IMR-90 (cell line): ENCODE measurements at regions not wholly inside any gene's neighbourhood (a gene's known extent, or its start where the extent isn't known, plus 50 kb on each side); places are given as distances from the start of the nearest gene placed in this dataset. TPM values are rescaled to one million over a fixed set of nuclear protein-coding genes. Genes with fewer than 3 reads are reported as not detected.
A peak's percentile ranks its signal among the peaks of the same experiment; 100 is the strongest.

Experiments used
- ATAC-seq: fragments of 200-7000 bp; cut with Tn5 transposase; 2 replicates; pipeline ENCODE4 v1.9.1; 2020; ENCODE audit warnings: low read depth, mild to moderate bottlenecking, moderate library complexity
- BruUV-seq: library from RNA; stranded (reverse); fragments of 400-500 nt; replicated peaks from 2 replicates; lab custom pipeline; 2021; lab: Mats Ljungman, UMichigan
- CTCF ChIA-PET: fragments of 300-600 bp; formaldehyde crosslinking; extraction: SDS; loops from one replicate; lab custom pipeline; 2021; ENCODE audit warnings: antibody characterized with exemption; lab: Yijun Ruan, JAX
- POLR2A ChIA-PET: fragments of 300-600 bp; sonication (Branson Sonifier 250); formaldehyde crosslinking; loops from one replicate; lab custom pipeline; 2022; ENCODE audit warnings: antibody characterized with exemption; ENCODE audit not compliant: unreplicated experiment; lab: Charles Lee
- DNase-seq: peaks from one replicate; pipeline ENCODE4 v3.0.0; 2013
- H2AFZ ChIP-seq: replicated peaks from 2 replicates; pipeline ENCODE3; 2013; ENCODE audit warnings: low read length, mild to moderate bottlenecking; ENCODE audit not compliant: poor library complexity
- H2AK5ac ChIP-seq: 2 replicates; pipeline ENCODE4 v1.6.1; 2013; ENCODE audit warnings: low read depth, low read length, inconsistent platforms
- H2AK9ac ChIP-seq: replicated peaks from 2 replicates; pipeline ENCODE3; 2013; ENCODE audit warnings: mild to moderate bottlenecking, low read depth, low read length, moderate library complexity; ENCODE audit not compliant: poor library complexity
- H2BK120ac ChIP-seq: 2 replicates; pipeline ENCODE4 v1.6.1; 2013; ENCODE audit warnings: low read depth, low read length, inconsistent platforms
- H2BK15ac ChIP-seq: 3 replicates; pipeline ENCODE4 v1.6.1; 2013; ENCODE audit warnings: low read depth, low read length, inconsistent platforms
- H2BK20ac ChIP-seq: 2 replicates; pipeline ENCODE4 v1.6.1; 2013; ENCODE audit warnings: low read depth, mild to moderate bottlenecking, inconsistent platforms, low read length, moderate library complexity
- H2BK5ac ChIP-seq: 2 replicates; pipeline ENCODE4 v1.6.1; 2013; ENCODE audit warnings: mild to moderate bottlenecking, low read depth, low read length, inconsistent platforms; ENCODE audit not compliant: poor library complexity, severe bottlenecking
- H3K14ac ChIP-seq: replicated peaks from 2 replicates; pipeline ENCODE4 v1.6.1; 2013; ENCODE audit warnings: low read depth, low read length, inconsistent platforms
- H3K18ac ChIP-seq: 2 replicates; pipeline ENCODE4 v1.6.1; 2013; ENCODE audit warnings: low read depth, low read length, control low read depth
- H3K23ac ChIP-seq: 2 replicates; pipeline ENCODE4 v1.6.1; 2013; ENCODE audit warnings: low read depth, low read length, inconsistent platforms
- H3K27ac ChIP-seq: 2 replicates; pipeline ENCODE4 v1.5.1; 2013; ENCODE audit warnings: mild to moderate bottlenecking, control low read depth, low read length; ENCODE audit not compliant: insufficient read depth
- H3K27me3 ChIP-seq: 2 replicates; pipeline ENCODE4 v1.6.1; 2013; ENCODE audit warnings: low read length; ENCODE audit not compliant: control insufficient read depth, insufficient read depth
- H3K36me3 ChIP-seq: 2 replicates; pipeline ENCODE4 v1.6.1; 2013; ENCODE audit warnings: low read length, mixed read lengths; ENCODE audit not compliant: control insufficient read depth, insufficient read depth
- H3K4ac ChIP-seq: 2 replicates; pipeline ENCODE4 v1.6.1; 2013; ENCODE audit warnings: low read depth, low read length, inconsistent platforms
- H3K4me1 ChIP-seq: 2 replicates; pipeline ENCODE4 v1.6.1; 2013; ENCODE audit warnings: low read length, mixed read lengths; ENCODE audit not compliant: control insufficient read depth, insufficient read depth
- H3K4me2 ChIP-seq: 2 replicates; pipeline ENCODE4 v1.6.1; 2013; ENCODE audit warnings: low read depth, mild to moderate bottlenecking, control low read depth, low read length, moderate library complexity
- H3K4me3 ChIP-seq: 2 replicates; pipeline ENCODE4 v1.5.1; 2013; ENCODE audit warnings: low read depth, mild to moderate bottlenecking, control low read depth, low read length, moderate library complexity; ENCODE audit not compliant: insufficient read depth
- H3K56ac ChIP-seq: 2 replicates; pipeline ENCODE4 v1.6.1; 2013; ENCODE audit warnings: low read length, inconsistent platforms; ENCODE audit not compliant: insufficient read depth; ENCODE audit errors: extremely low read depth
- H3K79me1 ChIP-seq, 2 experiments: 2 replicates each; pipeline ENCODE4 v1.6.1; 2013; ENCODE audit warnings: low read length in 2 of 2, inconsistent platforms in 1 of 2, low read depth in 1 of 2
- H3K9ac ChIP-seq: 2 replicates; pipeline ENCODE4 v1.6.1; 2013; ENCODE audit warnings: low read depth, low read length, control low read depth
- H3K9me1 ChIP-seq: 2 replicates; pipeline ENCODE4 v1.6.1; 2013; ENCODE audit warnings: low read length, inconsistent platforms; ENCODE audit not compliant: insufficient read depth
- H3K9me3 ChIP-seq: 2 replicates; pipeline ENCODE4 v1.6.1; 2013; ENCODE audit warnings: low read length; ENCODE audit not compliant: control insufficient read depth, insufficient read depth
- H4K20me1 ChIP-seq: 2 replicates; pipeline ENCODE4 v1.6.1; 2013; ENCODE audit warnings: low read length, inconsistent platforms; ENCODE audit not compliant: insufficient read depth
- H4K5ac ChIP-seq: 2 replicates; pipeline ENCODE4 v1.6.1; 2013; ENCODE audit warnings: mild to moderate bottlenecking, low read depth, low read length, control low read depth
- H4K8ac ChIP-seq, 2 experiments: 2 replicates each; pipeline ENCODE4 v1.6.1; 2013; ENCODE audit warnings: low read depth in 2 of 2, low read length in 2 of 2, control low read depth in 1 of 2, inconsistent platforms in 1 of 2
- H4K91ac ChIP-seq: 2 replicates; pipeline ENCODE4 v1.6.1; 2013; ENCODE audit warnings: low read depth, low read length, inconsistent platforms; ENCODE audit not compliant: insufficient read depth
- FOS ChIP-seq: fragments of 150-350 bp; IDR thresholded peaks from 2 replicates; pipeline ENCODE4 v1.6.1; 2016; ENCODE audit warnings: low read depth, low read length
- NFE2L2 ChIP-seq: fragments of 150-350 bp; IDR thresholded peaks from 2 replicates; pipeline ENCODE4 v1.6.1; 2016; ENCODE audit warnings: low read depth, mild to moderate bottlenecking, low read length
- POLR2A ChIP-seq: IDR thresholded peaks from 2 replicates; pipeline ENCODE4 v1.6.1; 2012; ENCODE audit warnings: mild to moderate bottlenecking, low read depth, low read length
- RAD21 ChIP-seq: IDR thresholded peaks from 2 replicates; pipeline ENCODE4 v1.6.1; 2012; ENCODE audit warnings: low read length, improper control_type of control experiment
- WGBS, 2 experiments: methylation state at CpG; one replicate each; pipeline versions ENCODE4 v1.1.5 to v1.1.7; 2013; ENCODE audit warnings: missing lambda C conversion rate in 2 of 2; ENCODE audit not compliant: insufficient read length in 1 of 2; ENCODE audit errors: extremely low coverage in 2 of 2; 5-methylcytosine and 5-hydroxymethylcytosine counted together
- dilution Hi-C: fragments of 300-500 bp; cut with HindIII; formaldehyde crosslinking; loops from one replicate; pipeline ENCODE4 v1.14.3; 2018; ENCODE audit warnings: low sequenced_read_pairs; ENCODE audit not compliant: unreplicated experiment
- in situ Hi-C: fragments of 300-500 bp; cut with MboI; formaldehyde crosslinking; loops from 3 replicates; pipeline ENCODE4 v1.14.3; 2019; ENCODE audit warnings: low sequenced_read_pairs, inconsistent platforms, mixed read lengths
- intact Hi-C: fragments of 100-400 bp; cut with micrococcal nuclease; formaldehyde crosslinking; loops from 2 replicates; pipeline ENCODE4 v1.10.0; 2022
- microRNA-seq, 2 experiments: library from miRNA; stranded (forward) in 1 of 2; unstranded in 1 of 2; fragments of 10-50 nt in 1 of 2; fragments of <30 nt in 1 of 2; gene quantifications in 1 of 2; microRNA quantifications in 1 of 2; one replicate each; pipeline versions ENCODE3 to v1.1.0; 2013 to 2020; ENCODE audit not compliant: insufficient read depth in 1 of 2, insufficient read length in 1 of 2, unreplicated experiment in 1 of 2
- small RNA-seq, 5 experiments: library from RNA; depleted of rRNA; stranded (forward); fragments of <200 nt; gene quantifications; one replicate each; pipeline ENCODE3, GENCODE V24; 2012
- TF ChIP-seq, protein P1 (sequence below): conservative IDR thresholded peaks from 2 replicates; pipeline ENCODE4 v1.5.1; 2012; ENCODE audit warnings: mild to moderate bottlenecking, low read depth, low read length, improper control_type of control experiment

DNA sequence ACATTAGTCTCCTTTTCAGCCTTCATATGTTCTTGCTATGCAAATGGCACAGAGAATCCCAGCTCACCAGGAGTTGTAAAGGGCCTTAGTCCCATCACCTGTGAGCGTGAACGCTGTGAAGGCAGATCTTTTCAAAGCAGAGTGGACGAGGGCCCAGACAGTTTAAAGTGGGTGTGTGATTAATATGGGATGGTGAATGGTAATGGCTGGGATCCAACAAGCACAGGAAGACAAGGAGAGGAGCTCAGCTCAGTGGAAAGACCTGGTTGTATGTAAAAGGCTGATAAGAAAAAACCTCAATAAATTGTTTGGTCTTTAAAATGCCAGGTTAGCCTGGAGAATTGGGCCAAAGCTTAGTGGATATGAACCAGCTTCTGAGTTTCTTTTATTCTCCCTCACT lies 326.2 kb downstream of the NYAP2 start:
- intact Hi-C loops (no loop called here), in situ Hi-C loops (no loop called here), dilution Hi-C loops (no loop called here)
- Histone ChIP-seq H3K56ac (no peak overlapping the region), H4K20me1 (no peaks in the 10 kb centered on the region), H3K4ac (no peak overlapping the region), H3K9me1 (no peaks in the 10 kb centered on the region), H3K9ac (no peak overlapping the region), H4K5ac (no peak overlapping the region), H2BK5ac (no peak overlapping the region), H3K27me3 (no peaks in the 10 kb centered on the region), H2BK20ac (no peak overlapping the region), H2AFZ (no peak overlapping the region), H2AK9ac (no peak overlapping the region), H2BK15ac (no peak overlapping the region), H2BK120ac (no peak overlapping the region), H3K4me1 (no peaks in the 10 kb centered on the region), H3K79me1 (no peaks in the 10 kb centered on the region), H3K9me3 (no peaks in the 10 kb centered on the region), H3K14ac (no peak overlapping the region), H3K4me2 (no peak overlapping the region), H2AK5ac (no peak overlapping the region), H4K91ac (no peak overlapping the region), H3K18ac (no peak overlapping the region), H3K4me3 (no peak overlapping the region), H3K27ac (no peak overlapping the region), H3K36me3 (no peaks in the 10 kb centered on the region), H4K8ac (no peak overlapping the region), H3K23ac (no peak overlapping the region)
- ATAC-seq, result no peak
- ChIA-PET CTCF (no interaction called here), POLR2A (no interaction called here)
- BruUV-seq, result no TSS peak
- peak; percentile 18 for DNase-seq
- 28% methylated on average over 2 of the region's 3 CpGs; no CpG with 5 or more reads in 1 of the 2 experiments for WGBS, 2 experiments
- TF ChIP-seq FOS (no peak), NFE2L2 (no peak), POLR2A (no peak), RAD21 (no peak)
- TF ChIP-seq, protein P1, sequence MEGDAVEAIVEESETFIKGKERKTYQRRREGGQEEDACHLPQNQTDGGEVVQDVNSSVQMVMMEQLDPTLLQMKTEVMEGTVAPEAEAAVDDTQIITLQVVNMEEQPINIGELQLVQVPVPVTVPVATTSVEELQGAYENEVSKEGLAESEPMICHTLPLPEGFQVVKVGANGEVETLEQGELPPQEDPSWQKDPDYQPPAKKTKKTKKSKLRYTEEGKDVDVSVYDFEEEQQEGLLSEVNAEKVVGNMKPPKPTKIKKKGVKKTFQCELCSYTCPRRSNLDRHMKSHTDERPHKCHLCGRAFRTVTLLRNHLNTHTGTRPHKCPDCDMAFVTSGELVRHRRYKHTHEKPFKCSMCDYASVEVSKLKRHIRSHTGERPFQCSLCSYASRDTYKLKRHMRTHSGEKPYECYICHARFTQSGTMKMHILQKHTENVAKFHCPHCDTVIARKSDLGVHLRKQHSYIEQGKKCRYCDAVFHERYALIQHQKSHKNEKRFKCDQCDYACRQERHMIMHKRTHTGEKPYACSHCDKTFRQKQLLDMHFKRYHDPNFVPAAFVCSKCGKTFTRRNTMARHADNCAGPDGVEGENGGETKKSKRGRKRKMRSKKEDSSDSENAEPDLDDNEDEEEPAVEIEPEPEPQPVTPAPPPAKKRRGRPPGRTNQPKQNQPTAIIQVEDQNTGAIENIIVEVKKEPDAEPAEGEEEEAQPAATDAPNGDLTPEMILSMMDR, result no peak

Small RNA genes lying in the stretch of these regions (microRNA-seq; reads per million reads assigned to microRNA genes)
- gene AC068138.1 (ENCODE audit: insufficient read depth, insufficient read length) (not detected), gene MIR5702 (ENCODE audit: insufficient read depth in 1 of 2, insufficient read length in 1 of 2, unreplicated experiment in 1 of 2) (0 reads per million in 2 experiments)

Small RNA genes lying in the stretch of these regions (small RNA-seq; reads per million reads assigned to genes)
- gene AC068138.1 (0 reads per million in 5 experiments), gene MIR5702 (0 to 0.08 (median 0) reads per million in 5 experiments)
